HCT116 (cell line): ENCODE measurements at regions not wholly inside any gene's neighbourhood (a gene's known extent, or its start where the extent isn't known, plus 50 kb on each side); places are given as distances from the start of the nearest gene placed in this dataset.

Experiments used
- ATAC-seq: fragments of 200-7000 bp; cut with Tn5 transposase; 2 replicates; pipeline ENCODE4 v1.9.1; 2020; ENCODE audit warnings: mild to moderate bottlenecking, moderate library complexity
- BruUV-seq: library from RNA; stranded (reverse); fragments of 400-500 nt; replicated peaks from 2 replicates; lab custom pipeline; 2021; lab: Mats Ljungman, UMichigan
- CTCF ChIA-PET: fragments of 300-600 bp; sonication (Branson Sonifier 250); formaldehyde crosslinking; loops from one replicate; lab custom pipeline; 2021; ENCODE audit warnings: antibody characterized with exemption; lab: Charles Lee
- POLR2A ChIA-PET: fragments of 300-600, 350-600 bp; sonication (Branson Sonifier 250); formaldehyde crosslinking; loops from one replicate; lab custom pipeline; 2021; ENCODE audit warnings: antibody characterized with exemption; lab: Charles Lee
- RAD21 ChIA-PET, 2 experiments: fragments of 300-600 bp; sonication (Branson Sonifier 250); formaldehyde crosslinking; loops; one replicate each; lab custom pipeline; 2023; ENCODE audit warnings: low total read pairs in 2 of 2; ENCODE audit not compliant: uncharacterized antibody in 2 of 2, unreplicated experiment in 2 of 2, low non-redundant PET in 1 of 2; lab: Charles Lee
- DNase-seq: peaks from one replicate; pipeline ENCODE4 v3.0.0-alpha.2; 2010; ENCODE audit warnings: low read depth, low spot score
- H2AFZ ChIP-seq: fragments of 200-600 bp; shearing (Covaris generic), sonication (generic); 2 replicates; pipeline ENCODE4 v1.6.1; 2017; ENCODE audit warnings: low read depth, mixed run types, mixed read lengths, antibody characterized with exemption, low read length; ENCODE audit not compliant: poor library complexity, severe bottlenecking
- H3K27ac ChIP-seq: 2 replicates; pipeline ENCODE4 v1.5.1; 2012; ENCODE audit warnings: low read depth, low read length
- H3K27me3 ChIP-seq: fragments of 200-600 bp; sonication (generic); 2 replicates; pipeline ENCODE4 v1.6.1; 2016; ENCODE audit warnings: mixed run types, low read length, mixed read lengths; ENCODE audit not compliant: insufficient read depth
- H3K36me3 ChIP-seq, 2 experiments: fragments of 200-500 bp in 1 of 2; fragments of 200-600 bp in 1 of 2; sonication (Bioruptor generic) in 1 of 2; sonication (generic) in 1 of 2; 2 replicates each; pipeline versions ENCODE4 v1.5.1 to v1.6.1; 2014 to 2016; ENCODE audit warnings: low read length in 2 of 2, inconsistent platforms in 1 of 2, mixed read lengths in 1 of 2, mixed run types in 1 of 2; ENCODE audit not compliant: insufficient read depth in 2 of 2, control insufficient read depth in 1 of 2
- H3K4me1 ChIP-seq, 2 experiments: fragments of 200-600 bp in 1 of 2; sonication (generic) in 1 of 2; 2 replicates each; pipeline versions ENCODE4 v1.5.1 to v1.6.1; 2012 to 2017; ENCODE audit warnings: low read length in 2 of 2, inconsistent platforms in 1 of 2, mild to moderate bottlenecking in 1 of 2, mixed read lengths in 1 of 2, mixed run types in 1 of 2, moderate library complexity in 1 of 2; ENCODE audit not compliant: insufficient read depth in 2 of 2, control insufficient read depth in 1 of 2
- H3K4me2 ChIP-seq: fragments of 200-600 bp; sonication (generic); 2 replicates; pipeline ENCODE4 v1.6.1; 2017; ENCODE audit warnings: mixed run types, low read length, mixed read lengths
- H3K4me3 ChIP-seq, 2 experiments: fragments of 200-600 bp in 1 of 2; sonication (generic) in 1 of 2; replicated peaks in 1 of 2; 2 replicates each; pipeline ENCODE4 v1.5.1; 2011 to 2016; ENCODE audit warnings: low read length in 2 of 2, control low read depth in 1 of 2, low read depth in 1 of 2, mild to moderate bottlenecking in 1 of 2, mixed read lengths in 1 of 2, mixed run types in 1 of 2
- H3K79me2 ChIP-seq: fragments of 200-600 bp; sonication (generic); 2 replicates; pipeline ENCODE4 v1.6.1; 2017; ENCODE audit warnings: mild to moderate bottlenecking, mixed run types, low read length, moderate library complexity, mixed read lengths; ENCODE audit not compliant: insufficient read depth
- H3K9ac ChIP-seq: fragments of 200-600 bp; sonication (generic); 2 replicates; pipeline ENCODE4 v1.6.1; 2016; ENCODE audit warnings: low read length, mixed read lengths
- H3K9me2 ChIP-seq: fragments of 200-600 bp; sonication (generic), shearing (Covaris generic); 2 replicates; pipeline ENCODE4 v1.6.1; 2017; ENCODE audit warnings: mixed run types, mild to moderate bottlenecking, moderate library complexity; ENCODE audit not compliant: insufficient read depth
- H3K9me3 ChIP-seq, 2 experiments: fragments of 200-500 bp in 1 of 2; fragments of 200-600 bp in 1 of 2; sonication (Bioruptor generic) in 1 of 2; sonication (generic) in 1 of 2; 2 replicates each; pipeline ENCODE4 v1.6.1; 2014 to 2017; ENCODE audit warnings: low read length in 2 of 2, mixed read lengths in 2 of 2, inconsistent platforms in 1 of 2, low read depth in 1 of 2, mild to moderate bottlenecking in 1 of 2, mixed run types in 1 of 2, moderate library complexity in 1 of 2; ENCODE audit not compliant: control insufficient read depth in 1 of 2, insufficient read depth in 1 of 2
- H4K20me1 ChIP-seq: fragments of 200-600 bp; sonication (generic), shearing (Covaris generic); 2 replicates; pipeline ENCODE4 v1.6.1; 2017; ENCODE audit warnings: mixed run types, mild to moderate bottlenecking, moderate library complexity; ENCODE audit not compliant: insufficient read depth
- EGR1 ChIP-seq: IDR thresholded peaks from 2 replicates; pipeline ENCODE4 v1.6.1; 2012; ENCODE audit warnings: low read depth
- RAD21 ChIP-seq: IDR thresholded peaks from 2 replicates; pipeline ENCODE4 v1.6.1; 2012; ENCODE audit warnings: low read depth, mild to moderate bottlenecking
- REST ChIP-seq: IDR thresholded peaks from 2 replicates; pipeline ENCODE4 v1.6.1; 2012; ENCODE audit warnings: low read depth
- TCF7L2 ChIP-seq: IDR thresholded peaks from 2 replicates; pipeline ENCODE4 v1.7.0; 2011; ENCODE audit warnings: borderline replicate concordance, inconsistent platforms; ENCODE audit not compliant: insufficient read depth, insufficient read length; ENCODE audit errors: extremely low read depth
- YY1 ChIP-seq: IDR thresholded peaks from 2 replicates; pipeline ENCODE4 v1.6.1; 2011; ENCODE audit warnings: low read length, low read depth, moderate library complexity, mild to moderate bottlenecking; ENCODE audit not compliant: insufficient replicate concordance; ENCODE audit errors: extremely low read depth
- intact Hi-C: fragments of 100-400 bp; cut with micrococcal nuclease; formaldehyde crosslinking; loops from 2 replicates; pipeline ENCODE4 v1.10.0; 2022

DNA sequence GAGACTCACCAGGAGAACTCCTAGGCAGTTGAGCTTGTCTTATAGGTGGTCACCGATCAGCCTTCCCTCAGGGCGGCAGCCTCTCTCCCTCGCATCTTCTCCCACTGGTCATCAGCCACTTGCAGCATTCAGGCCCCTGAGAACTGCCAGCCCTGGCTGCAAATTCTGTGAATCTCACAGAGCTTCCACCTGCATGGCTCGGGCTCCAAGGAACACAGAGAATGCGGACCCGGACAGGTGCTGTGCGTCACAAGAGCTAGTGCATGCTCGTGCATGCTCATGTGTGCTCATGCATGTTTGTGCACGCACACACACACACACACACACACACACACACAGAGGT, 176.9 kb downstream of the ARHGAP12 start:
- ChIA-PET RAD21 (no interaction called here), POLR2A (no interaction called here), CTCF (no interaction called here)
- Histone ChIP-seq H3K27ac (no peak overlapping the region), H2AFZ (no peak overlapping the region), H3K4me1 (peaks cover 18 to 29% of the 10 kb centered on the region in 2 experiments), H3K9me2 (no peaks in the 10 kb centered on the region), H3K79me2 (no peaks in the 10 kb centered on the region), H3K4me2 (no peak overlapping the region), H3K4me3 (no peak overlapping the region), H3K36me3 (no peaks in the 10 kb centered on the region), H4K20me1 (no peaks in the 10 kb centered on the region), H3K27me3 (no peaks in the 10 kb centered on the region), H3K9ac (no peak overlapping the region), H3K9me3 (no peaks in the 10 kb centered on the region)
- ATAC-seq = no peak
- no TSS peak for BruUV-seq
- TF ChIP-seq REST = no peak
- TF ChIP-seq YY1 = no peak
- no peak for DNase-seq
- intact Hi-C loops = no loop called here

- ATAC-seq (no peak), DNase-seq (no peak)
- Histone ChIP-seq H3K9ac (no peak overlapping the region), H3K27ac (no peak overlapping the region), H3K4me1 (peaks cover 18 to 28% of the 10 kb centered on the region in 2 experiments), H3K79me2 (no peaks in the 10 kb centered on the region), H4K20me1 (no peaks in the 10 kb centered on the region), H3K4me3 (no peak overlapping the region), H2AFZ (no peak overlapping the region), H3K4me2 (no peak overlapping the region), H3K9me3 (no peaks in the 10 kb centered on the region), H3K36me3 (no peaks in the 10 kb centered on the region), H3K9me2 (no peaks in the 10 kb centered on the region), H3K27me3 (no peaks in the 10 kb centered on the region)
- RAD21 ChIA-PET = interaction anchor here in 1 of 2 experiments (0.6 kb wide), 1 partner anchor 185 kb away, joined by 4 read pairs; no protein-coding TSS in a partner anchor
- no TSS peak for BruUV-seq
- intact Hi-C loops = no loop called here
- CTCF ChIA-PET = no interaction called here
- POLR2A ChIA-PET = no interaction called here
- TF ChIP-seq RAD21 = no peak
- no peak for TF ChIP-seq TCF7L2
- TF ChIP-seq EGR1 = no peak
- TF ChIP-seq, all 23 proteins: peak for 0
Observed at GRCh38 chr10:31751051-31751737, 177.4 kb downstream of the ARHGAP12 start.
